PC-9 (cell line): ENCODE measurements at regions not wholly inside any gene's neighbourhood (a gene's known extent, or its start where the extent isn't known, plus 50 kb on each side); places are given as distances from the start of the nearest gene placed in this dataset.

ENCODE experiments used
- BruUV-seq: library from RNA; stranded (reverse); fragments of 400-500 nt; replicated peaks from 2 replicates; lab custom pipeline; 2021; lab: Mats Ljungman, UMichigan
- CTCF ChIA-PET: fragments of 300-600 bp; sonication (Branson Sonifier 250); formaldehyde crosslinking; loops from one replicate; lab custom pipeline; 2022; ENCODE audit warnings: antibody characterized with exemption; lab: Charles Lee
- POLR2A ChIA-PET: fragments of 300-600 bp; sonication (Branson Sonifier 250); formaldehyde crosslinking; loops from one replicate; lab custom pipeline; 2022; ENCODE audit warnings: antibody characterized with exemption; ENCODE audit not compliant: unreplicated experiment; lab: Charles Lee
- DNase-seq, 2 experiments: peaks; one replicate each; pipeline versions ENCODE4 v3.0.0 to v3.0.0-alpha.2; 2015 to 2022; ENCODE audit warnings: mixed read lengths in 1 of 2
- H2AFZ ChIP-seq: fragments of 200-600 bp; sonication (generic); 2 replicates; pipeline ENCODE4 v1.8.1; 2017; ENCODE audit warnings: antibody characterized with exemption
- H3F3A ChIP-seq: fragments of 200-600 bp; sonication (generic); 2 replicates; pipeline ENCODE4 v1.8.1; 2017; ENCODE audit warnings: antibody characterized with exemption, mild to moderate bottlenecking, low read depth; ENCODE audit not compliant: insufficient read depth
- H3K27ac ChIP-seq: fragments of 200-600 bp; sonication (generic); 2 replicates; pipeline ENCODE4 v1.6.1; 2016; ENCODE audit warnings: mixed run types
- H3K27me3 ChIP-seq: fragments of 200-600 bp; sonication (generic); 2 replicates; pipeline ENCODE4 v1.6.1; 2016; ENCODE audit warnings: low read depth, mixed run types; ENCODE audit not compliant: insufficient read depth
- H3K36me3 ChIP-seq: fragments of 200-600 bp; sonication (generic); 2 replicates; pipeline ENCODE4 v1.6.1; 2016; ENCODE audit warnings: low read depth, mixed run types
- H3K4me1 ChIP-seq: fragments of 200-600 bp; sonication (generic); replicated peaks from 2 replicates; pipeline ENCODE4 v1.6.1; 2016; ENCODE audit warnings: mixed run types; ENCODE audit not compliant: insufficient read depth
- H3K4me2 ChIP-seq: fragments of 200-600 bp; sonication (generic); 2 replicates; pipeline ENCODE4 v1.6.1; 2017; ENCODE audit warnings: mixed run types
- H3K4me3 ChIP-seq: fragments of 200-600 bp; sonication (generic); 2 replicates; pipeline ENCODE4 v1.6.1; 2016; ENCODE audit warnings: mixed run types
- H3K79me2 ChIP-seq: fragments of 200-600 bp; sonication (generic); 2 replicates; pipeline ENCODE4 v1.6.1; 2017; ENCODE audit warnings: low read depth, mixed run types
- H3K9me2 ChIP-seq: fragments of 200-600 bp; sonication (generic); 2 replicates; pipeline ENCODE4 v1.8.1; 2017; ENCODE audit warnings: mild to moderate bottlenecking; ENCODE audit not compliant: insufficient read depth
- H3K9me3 ChIP-seq: fragments of 200-600 bp; sonication (generic); 2 replicates; pipeline ENCODE4 v1.8.1; 2016; ENCODE audit warnings: low read depth; ENCODE audit not compliant: insufficient read depth
- H4K20me1 ChIP-seq: fragments of 200-600 bp; sonication (generic); 2 replicates; pipeline ENCODE4 v1.8.1; 2017; ENCODE audit not compliant: insufficient read depth
- EZH2 ChIP-seq: fragments of 200-600 bp; sonication (generic); IDR thresholded peaks from 2 replicates; pipeline ENCODE4 v1.8.0; 2017; ENCODE audit warnings: antibody characterized with exemption, low read depth
- intact Hi-C: fragments of 100-400 bp; cut with micrococcal nuclease; formaldehyde crosslinking; loops from one replicate; pipeline ENCODE4 v1.10.0; 2022; ENCODE audit not compliant: unreplicated experiment
- TF ChIP-seq, protein P1 (sequence below): fragments of 200-600 bp; sonication (generic); conservative IDR thresholded peaks from 2 replicates; pipeline ENCODE4 v1.6.1; 2017; ENCODE audit warnings: mixed run types, antibody characterized with exemption, mild to moderate bottlenecking, moderate library complexity

DNA sequence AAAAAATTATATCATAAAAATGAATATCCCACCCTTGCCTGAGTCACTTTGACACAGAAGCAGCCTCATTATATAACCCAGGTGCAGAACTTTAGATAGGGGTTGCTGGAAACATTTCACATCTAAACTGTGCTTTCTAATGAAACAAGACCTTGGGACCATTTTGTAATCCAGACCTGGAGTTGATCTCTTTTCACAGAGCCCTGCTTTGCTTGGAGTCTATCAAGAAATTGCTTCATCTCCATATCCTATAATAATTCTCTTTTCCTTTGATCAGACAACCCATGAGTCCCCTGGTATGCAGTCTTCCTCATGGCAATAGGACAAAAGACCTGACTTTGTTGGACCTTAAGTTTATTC, 76.3 kb downstream of the HSD17B6 start:
- Histone ChIP-seq H3K9me3 (no peaks in the 10 kb centered on the region), H2AFZ (no peak overlapping the region), H3K79me2 (no peaks in the 10 kb centered on the region), H3K27me3 (no peaks in the 10 kb centered on the region), H3K27ac (no peak overlapping the region), H3K4me1 (no peaks in the 10 kb centered on the region), H3K36me3 (no peaks in the 10 kb centered on the region), H3K4me2 (no peak overlapping the region), H4K20me1 (no peaks in the 10 kb centered on the region), H3F3A (no peaks in the 10 kb centered on the region), H3K9me2 (no peaks in the 10 kb centered on the region), H3K4me3 (no peak overlapping the region)
- BruUV-seq: no TSS peak
- CTCF ChIA-PET: interaction anchor here (0.9 to 1.3 kb wide), 2 partner anchors 146 to 148 kb away, joined by 3 read pairs; no protein-coding TSS in a partner anchor
- no peak for DNase-seq
- intact Hi-C loops: loop anchor here (10.0 kb wide), 1 partner anchor 345 kb away; no protein-coding TSS in a partner anchor
- POLR2A ChIA-PET: no interaction called here
- no peak for TF ChIP-seq EZH2
- TF ChIP-seq, protein P1, sequence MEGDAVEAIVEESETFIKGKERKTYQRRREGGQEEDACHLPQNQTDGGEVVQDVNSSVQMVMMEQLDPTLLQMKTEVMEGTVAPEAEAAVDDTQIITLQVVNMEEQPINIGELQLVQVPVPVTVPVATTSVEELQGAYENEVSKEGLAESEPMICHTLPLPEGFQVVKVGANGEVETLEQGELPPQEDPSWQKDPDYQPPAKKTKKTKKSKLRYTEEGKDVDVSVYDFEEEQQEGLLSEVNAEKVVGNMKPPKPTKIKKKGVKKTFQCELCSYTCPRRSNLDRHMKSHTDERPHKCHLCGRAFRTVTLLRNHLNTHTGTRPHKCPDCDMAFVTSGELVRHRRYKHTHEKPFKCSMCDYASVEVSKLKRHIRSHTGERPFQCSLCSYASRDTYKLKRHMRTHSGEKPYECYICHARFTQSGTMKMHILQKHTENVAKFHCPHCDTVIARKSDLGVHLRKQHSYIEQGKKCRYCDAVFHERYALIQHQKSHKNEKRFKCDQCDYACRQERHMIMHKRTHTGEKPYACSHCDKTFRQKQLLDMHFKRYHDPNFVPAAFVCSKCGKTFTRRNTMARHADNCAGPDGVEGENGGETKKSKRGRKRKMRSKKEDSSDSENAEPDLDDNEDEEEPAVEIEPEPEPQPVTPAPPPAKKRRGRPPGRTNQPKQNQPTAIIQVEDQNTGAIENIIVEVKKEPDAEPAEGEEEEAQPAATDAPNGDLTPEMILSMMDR: no peak

DNA sequence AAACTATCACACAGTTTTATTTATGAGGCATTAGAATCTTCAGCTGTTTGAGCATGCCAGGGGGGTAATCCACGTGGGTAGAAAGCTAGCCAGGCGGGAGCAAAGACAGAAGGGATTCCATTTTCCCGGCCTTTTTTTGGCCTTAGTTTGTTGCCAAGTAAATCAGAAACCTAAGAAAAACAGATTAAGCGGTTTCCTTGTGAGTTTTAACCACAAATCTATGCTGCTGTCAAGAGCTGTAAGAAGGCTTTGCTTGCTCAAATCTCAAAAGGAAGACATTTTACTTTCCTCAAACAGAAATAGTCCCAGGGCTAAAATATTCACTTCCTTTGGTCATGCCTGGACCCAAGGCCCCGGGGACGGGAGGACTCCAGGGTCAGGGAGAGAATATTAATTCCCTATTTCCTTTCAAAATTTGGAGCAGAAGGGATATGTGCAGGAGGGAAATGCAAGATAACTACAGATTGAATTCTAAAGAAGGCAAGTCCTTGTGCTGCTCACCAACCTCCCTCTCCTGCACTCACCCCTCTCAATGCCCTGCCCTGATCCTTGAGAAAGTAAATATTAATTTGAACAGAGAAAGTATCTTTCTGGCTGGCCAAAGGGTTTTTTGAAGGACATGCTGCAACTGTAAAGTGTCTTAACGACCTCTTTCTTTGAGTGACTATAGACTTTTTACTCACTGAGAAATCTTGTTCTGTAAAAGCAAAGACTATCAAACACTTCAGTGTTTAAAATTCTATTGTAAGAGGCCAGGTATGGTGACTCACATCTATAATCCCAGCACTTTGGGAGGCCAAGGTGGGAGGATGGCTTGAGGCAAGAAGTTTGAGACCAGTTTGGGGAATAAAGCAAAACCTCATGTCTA, 75.7 kb downstream of the HSD17B6 start:
- intact Hi-C loops: loop anchor here (10.0 kb wide), 1 partner anchor 346 kb away; no protein-coding TSS in a partner anchor
- DNase-seq: no peak
- no peaks in the 10 kb centered on the region for H3K36me3 ChIP-seq
- no TSS peak for BruUV-seq
- TF ChIP-seq, protein P1: no peak
- no peak for TF ChIP-seq EZH2
- no peak overlapping the region for H3K4me3 ChIP-seq
- H3K27ac ChIP-seq: no peak overlapping the region
- H3K4me2 ChIP-seq: no peak overlapping the region
- no peaks in the 10 kb centered on the region for H3K9me2 ChIP-seq
- no peaks in the 10 kb centered on the region for H3K4me1 ChIP-seq
- H4K20me1 ChIP-seq: no peaks in the 10 kb centered on the region
- no peaks in the 10 kb centered on the region for H3K79me2 ChIP-seq
- H2AFZ ChIP-seq: no peak overlapping the region
- no peaks in the 10 kb centered on the region for H3F3A ChIP-seq
- H3K9me3 ChIP-seq: no peaks in the 10 kb centered on the region
- no peaks in the 10 kb centered on the region for H3K27me3 ChIP-seq
- POLR2A ChIA-PET: no interaction called here
- CTCF ChIA-PET: no interaction called here
